ENCODE measurements at regions not wholly inside any gene's neighbourhood (a gene's known extent, or its start where the extent isn't known, plus 50 kb on each side); places are given as distances from the start of the nearest gene placed in this dataset.

DNA sequence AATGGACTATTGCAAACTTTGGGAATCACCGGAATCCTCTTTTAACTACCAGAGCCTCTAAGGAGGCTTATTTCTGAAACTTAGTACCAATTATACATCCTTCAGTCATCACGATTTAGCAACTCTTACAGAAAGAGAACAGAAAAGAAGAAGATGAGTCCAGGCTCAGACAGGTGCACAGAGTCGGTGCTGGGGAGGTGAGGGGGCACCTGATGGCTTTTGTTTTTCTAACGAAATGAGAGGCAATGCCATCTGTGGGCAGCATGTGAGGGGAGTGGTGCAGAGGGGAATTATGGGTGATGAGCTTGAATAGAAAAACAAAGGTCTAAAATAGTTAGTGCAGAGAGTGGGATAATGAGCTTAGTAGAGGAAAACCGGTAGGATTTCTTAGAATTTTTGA lies 522.6 kb downstream of the CMPK2 start:
- no peak for DNase-seq (ENCODE audit: low read depth, low spot score)

- DNase-seq (ENCODE audit: low read depth, low spot score), result no peak
Measured at GRCh38 chr2:6352247-6352646, 513.5 kb downstream of the CMPK2 start.

DNA sequence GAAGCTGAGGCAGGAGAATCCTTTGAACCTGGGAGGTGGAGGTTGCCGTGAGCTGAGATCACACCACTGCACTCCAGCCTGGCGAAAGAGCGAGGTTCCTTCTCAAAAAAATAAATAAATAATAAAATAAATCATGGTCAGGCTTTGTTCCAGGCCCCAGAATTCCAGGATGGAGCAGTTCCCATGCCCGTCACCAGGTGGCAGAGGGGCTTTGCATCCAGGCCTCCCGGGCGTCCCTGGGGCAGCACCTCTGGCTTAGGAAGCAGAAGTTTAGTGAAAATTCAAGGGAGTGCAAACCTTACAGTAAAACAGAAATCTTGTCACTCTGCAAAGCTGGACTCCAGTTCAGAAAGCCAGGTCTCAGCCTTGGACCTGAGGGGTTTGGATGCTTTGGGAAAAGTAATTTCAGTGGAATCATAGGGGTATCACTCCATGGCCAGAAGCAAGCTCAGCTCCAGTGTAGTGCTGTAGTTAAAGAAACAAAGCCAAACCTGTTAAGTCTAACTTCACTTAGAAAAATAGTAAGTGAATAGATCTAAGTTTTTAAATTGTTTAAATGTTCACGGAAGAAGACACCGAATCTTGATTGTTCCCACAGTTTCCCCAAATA lies 512.7 kb downstream of the CMPK2 start:
- no peak for DNase-seq (ENCODE audit: low read depth, low spot score)

DNA sequence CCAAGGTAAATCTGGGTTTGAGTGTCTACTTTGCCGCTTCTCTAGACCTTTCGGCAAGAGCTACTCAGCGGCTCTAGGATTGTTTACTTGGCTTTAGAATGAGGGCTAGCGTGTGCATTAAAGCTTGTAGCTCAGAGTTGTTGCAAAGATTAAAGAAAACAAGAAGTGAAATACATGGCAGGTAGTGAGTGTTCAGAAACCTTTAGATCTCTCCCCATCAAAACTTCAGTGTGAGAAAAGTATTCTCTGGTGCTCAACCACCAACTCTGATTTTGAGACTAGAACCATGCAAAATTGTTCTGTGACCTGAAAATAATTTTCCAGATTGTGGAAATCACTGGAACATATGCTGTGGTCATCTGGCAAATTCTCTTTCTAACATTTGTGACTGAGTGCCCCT lies 512.0 kb downstream of the CMPK2 start:
- DNase-seq (ENCODE audit: low read depth, low spot score), result no peak

DNA sequence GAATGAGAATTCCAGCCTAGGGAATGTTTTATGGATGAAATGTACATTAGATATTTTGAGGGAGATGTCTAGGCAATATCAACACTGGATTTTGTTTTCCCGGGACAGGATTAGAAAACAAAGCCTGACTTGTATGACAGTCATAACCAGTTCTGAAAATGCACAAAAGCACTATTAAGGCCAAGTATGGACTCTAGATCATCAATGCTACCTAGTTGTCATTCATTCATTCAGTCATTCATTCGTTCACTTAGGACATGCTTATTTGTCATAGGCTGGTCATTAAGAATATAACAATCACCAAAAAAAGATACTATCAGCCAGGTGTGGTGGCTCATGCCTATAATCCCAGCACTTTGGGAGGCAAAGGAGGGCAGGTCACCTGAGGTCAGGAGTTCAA lies 511.2 kb downstream of the CMPK2 start:
- no peak for DNase-seq (ENCODE audit: low read depth, low spot score)

DNA sequence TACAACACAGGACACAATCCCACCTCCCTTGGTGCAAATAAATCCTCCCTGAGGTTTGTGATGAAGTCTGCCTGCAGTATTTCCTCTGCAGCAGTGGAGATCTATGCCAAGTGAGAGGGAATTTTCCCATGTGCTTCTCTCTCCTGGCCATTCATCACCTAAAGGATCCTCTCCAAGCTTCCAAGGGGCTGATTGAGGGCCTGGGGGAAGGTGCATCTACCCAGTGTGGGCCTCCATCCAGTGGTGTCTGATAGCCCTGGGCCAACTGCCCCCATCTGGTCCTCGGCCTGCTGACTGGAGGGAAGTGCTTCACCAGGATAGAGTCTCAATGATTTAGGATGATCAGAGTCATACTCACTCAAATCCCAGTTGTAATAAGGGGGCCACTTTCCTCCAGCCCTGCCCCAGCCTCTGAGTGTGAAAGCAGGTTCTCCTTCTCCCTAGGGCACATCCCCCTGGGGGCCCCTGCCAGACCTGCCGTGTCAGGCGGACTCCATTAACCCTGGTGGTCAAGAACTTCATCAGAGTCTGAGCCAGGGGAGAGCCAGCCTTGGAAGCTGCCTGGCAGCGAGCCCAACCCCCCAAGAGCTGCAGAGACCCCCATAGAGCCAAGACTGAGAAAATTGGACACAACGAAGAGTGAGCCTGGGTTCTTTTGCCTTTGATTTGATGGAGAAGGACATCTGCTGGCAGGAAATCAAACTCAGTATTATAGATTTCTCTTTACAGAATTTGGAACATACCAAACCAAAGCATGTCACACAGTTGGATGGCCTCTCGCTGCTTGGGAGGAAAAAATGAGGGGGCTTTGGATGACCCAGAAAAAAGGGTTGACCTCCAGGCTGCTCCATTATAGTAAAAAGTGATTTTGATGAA lies 509.6 kb downstream of the CMPK2 start:
- DNase-seq (ENCODE audit: low read depth, low spot score), result no peak

DNA sequence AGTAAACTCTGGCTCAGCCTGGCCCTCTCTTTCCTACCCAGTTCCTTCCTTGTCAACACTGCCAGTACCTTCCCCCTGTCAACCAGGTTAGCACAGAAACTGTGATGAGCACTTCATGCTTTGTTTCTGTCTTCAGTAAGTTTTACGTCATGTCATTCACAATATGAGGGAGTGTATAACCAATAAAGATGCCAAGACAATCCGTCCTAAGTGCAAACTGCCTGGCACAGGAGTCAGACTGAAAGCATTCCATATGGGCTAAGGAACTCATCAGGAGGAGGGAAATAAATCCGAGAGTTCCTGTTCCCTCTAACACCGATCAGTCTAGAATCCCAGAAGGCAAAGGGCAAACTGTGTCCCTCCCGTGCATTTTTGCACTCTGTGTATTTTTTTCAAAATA lies 507.2 kb downstream of the CMPK2 start:
- no peak for DNase-seq (ENCODE audit: low read depth, low spot score)

DNA sequence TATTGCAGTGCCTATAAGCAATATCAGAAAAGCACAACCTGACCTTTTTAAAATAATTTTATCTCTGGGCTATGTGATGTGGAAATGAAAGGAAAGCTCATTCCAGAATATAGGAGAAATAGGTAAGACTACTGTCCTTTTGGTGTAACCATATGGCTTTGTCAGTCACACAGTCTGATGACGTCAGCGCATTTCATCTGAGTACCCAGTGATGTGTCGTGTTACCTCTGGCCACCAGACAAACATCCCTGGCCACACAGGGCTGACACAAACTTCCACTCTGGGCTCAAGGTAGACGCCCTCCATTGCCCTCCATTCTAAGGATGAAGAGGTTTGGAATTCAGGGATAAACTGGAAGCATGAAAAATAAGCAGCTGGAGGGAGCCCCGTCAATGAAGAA lies 506.7 kb downstream of the CMPK2 start:
- DNase-seq (ENCODE audit: low read depth, low spot score), result no peak

GRCh38 chr2:6359964-6360363 lies 505.7 kb downstream of the CMPK2 start:
- DNase-seq (ENCODE audit: low read depth, low spot score), result no peak

GRCh38 chr2:6362671-6363450 lies 502.8 kb downstream of the CMPK2 start:
- no peak for DNase-seq (ENCODE audit: low read depth, low spot score)

DNA sequence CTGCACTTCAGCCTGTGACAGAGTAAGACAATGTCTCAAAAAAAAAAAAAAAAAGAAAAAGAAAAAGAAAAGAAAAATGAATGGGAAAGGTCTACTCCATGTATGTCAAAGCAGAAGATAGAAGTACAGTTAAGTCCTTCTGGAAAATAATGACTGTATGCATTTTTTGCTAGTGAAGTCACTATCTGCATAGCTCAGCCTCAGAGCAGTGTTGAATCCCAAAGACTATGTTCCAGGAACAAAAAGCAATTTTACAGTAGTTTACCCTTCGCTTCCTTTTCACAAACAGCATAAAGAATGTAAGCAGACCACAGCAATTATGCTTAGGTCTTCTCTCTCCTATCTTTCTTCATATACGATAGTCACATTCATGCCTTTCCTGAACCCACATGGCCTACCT lies 497.4 kb downstream of the CMPK2 start:
- no peak for DNase-seq (ENCODE audit: low read depth, low spot score)

DNA sequence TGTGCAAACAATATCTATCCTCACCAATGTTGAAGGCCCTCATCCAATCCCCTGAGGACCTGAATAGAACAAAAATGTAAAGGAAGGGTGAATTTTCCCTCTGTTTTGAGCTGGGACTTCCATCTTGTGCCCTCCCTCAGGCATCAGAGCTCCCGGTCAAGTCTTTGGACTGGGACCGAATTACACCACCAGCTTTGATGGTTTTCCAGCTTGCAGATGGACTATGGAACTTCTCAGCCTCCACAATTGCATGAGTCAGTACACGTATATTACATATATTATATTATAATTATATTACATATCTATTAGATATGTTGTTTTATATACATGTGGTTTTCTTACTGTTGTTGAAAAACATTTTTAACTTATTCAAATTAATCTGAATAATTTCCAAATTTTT lies 496.4 kb downstream of the CMPK2 start:
- DNase-seq (ENCODE audit: low read depth, low spot score), result no peak

DNA sequence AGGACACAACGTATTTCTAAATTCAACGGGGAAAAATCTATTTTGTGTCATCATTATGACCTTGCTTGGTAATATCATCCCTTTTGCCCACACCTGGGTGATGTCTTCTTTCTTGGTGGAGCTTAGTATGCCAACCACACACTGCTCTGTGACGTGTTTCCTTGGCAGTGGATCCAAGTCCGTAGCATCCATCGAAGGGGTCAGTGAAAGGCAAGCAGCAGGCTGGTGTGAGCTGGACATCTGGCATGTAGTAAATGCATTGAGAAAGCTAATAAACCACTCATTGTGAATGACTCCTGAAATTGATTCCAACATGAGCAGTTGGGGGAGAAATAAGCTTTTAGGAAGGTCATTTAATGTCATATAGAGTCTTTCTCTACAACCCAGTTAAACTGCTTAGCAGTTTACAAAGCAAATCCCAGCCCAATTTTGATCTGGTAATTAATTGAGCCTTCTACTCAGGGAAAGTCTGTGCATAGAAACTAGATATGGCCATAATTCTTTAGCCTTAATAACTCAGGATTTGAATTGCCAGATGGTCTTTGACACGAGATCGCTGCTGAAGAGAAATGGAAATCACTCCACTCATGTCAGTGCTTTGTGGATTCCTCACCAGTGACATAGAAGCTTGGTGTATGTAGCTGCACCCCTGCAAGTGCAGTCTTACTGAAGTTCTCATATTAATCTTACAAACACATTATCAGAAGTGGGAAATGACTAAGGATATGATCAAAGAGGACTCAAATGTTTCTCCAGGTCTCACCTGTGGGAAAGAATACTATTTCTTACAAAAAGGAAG lies 494.8 kb downstream of the CMPK2 start:
- no peak for DNase-seq (ENCODE audit: low read depth, low spot score)

GRCh38 chr2:6372317-6372901 lies 493.3 kb downstream of the CMPK2 start:
- DNase-seq (ENCODE audit: low read depth, low spot score), result no peak

DNA sequence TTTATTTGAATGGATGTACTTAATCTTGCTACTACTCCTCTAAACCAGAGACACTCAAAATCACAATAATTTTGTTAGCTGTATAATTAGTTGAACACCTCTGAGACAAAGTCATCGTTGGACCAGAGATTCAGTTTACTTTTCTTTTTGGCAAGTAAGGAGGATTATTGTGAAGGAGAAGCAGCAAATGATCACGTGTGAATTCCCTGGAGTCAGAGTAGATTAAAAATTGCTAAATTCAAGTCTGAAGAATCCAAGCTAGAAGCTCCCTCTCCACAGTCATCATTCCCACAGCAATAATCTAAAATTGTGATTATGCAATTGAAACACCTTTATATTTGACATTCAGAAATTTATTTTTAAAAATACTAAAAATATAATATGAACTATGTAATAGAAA lies 484.4 kb downstream of the CMPK2 start:
- DNase-seq (ENCODE audit: low read depth, low spot score), result no peak

DNA sequence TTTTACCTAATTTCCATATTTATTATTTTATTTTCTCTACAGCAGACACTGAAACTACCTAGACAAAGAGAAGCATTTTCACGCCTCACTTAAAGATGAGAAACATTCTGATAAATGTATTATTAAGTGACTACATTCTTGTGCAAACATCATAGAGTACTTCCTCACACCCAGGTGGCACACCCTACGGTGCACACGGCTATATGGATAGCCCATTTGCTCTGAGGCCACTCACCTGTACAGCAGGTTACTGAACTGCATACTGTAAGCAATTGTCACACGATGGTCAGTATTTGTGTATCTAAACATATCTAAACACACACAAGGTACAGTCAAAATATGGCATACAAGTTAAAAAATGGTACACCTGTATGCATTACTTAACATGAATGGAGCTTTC lies 481.4 kb downstream of the CMPK2 start:
- no peak for DNase-seq (ENCODE audit: low read depth, low spot score)

- DNase-seq (ENCODE audit: low read depth, low spot score), result no peak
Measured at GRCh38 chr2:6392354-6392753, 473.4 kb downstream of the CMPK2 start.

GRCh38 chr2:6392966-6393365 lies 472.7 kb downstream of the CMPK2 start:
- no peak for DNase-seq (ENCODE audit: low read depth, low spot score)

- no peak for DNase-seq (ENCODE audit: low read depth, low spot score)
Measured at GRCh38 chr2:6393819-6394218, 471.9 kb downstream of the CMPK2 start.

GRCh38 chr2:6394276-6394675 lies 471.4 kb downstream of the CMPK2 start:
- no peak for DNase-seq (ENCODE audit: low read depth, low spot score)

DNA sequence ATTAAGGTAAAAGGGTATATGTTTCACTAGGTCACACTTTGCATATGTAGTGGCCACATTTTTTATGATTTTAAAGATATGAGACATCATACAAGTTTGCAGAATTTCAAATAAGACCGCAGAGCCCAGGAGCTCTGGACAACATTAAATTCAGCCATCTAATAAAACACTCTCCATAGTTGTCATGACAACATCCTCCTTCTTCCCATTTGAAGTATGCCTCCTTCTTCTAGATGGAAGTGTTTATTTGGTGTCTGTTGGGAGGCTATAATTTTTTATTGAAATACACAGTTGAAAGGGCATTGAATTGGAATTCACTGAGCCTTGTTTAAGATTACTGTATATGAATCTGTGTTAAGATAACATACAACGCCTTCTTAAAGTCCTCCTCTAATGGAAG lies 467.3 kb downstream of the CMPK2 start:
- no peak for DNase-seq (ENCODE audit: low read depth, low spot score)
